WTC11 (cell line): ENCODE measurements at regions not wholly inside any gene's neighbourhood (a gene's known extent, or its start where the extent isn't known, plus 50 kb on each side); places are given as distances from the start of the nearest gene placed in this dataset.

Source experiments
- ATAC-seq: fragments of 200-7000 bp; cut with Tn5 transposase; 2 replicates; pipeline ENCODE4 v1.10.0; 2021; ENCODE audit warnings: mild to moderate bottlenecking, moderate library complexity
- CTCF ChIA-PET: fragments of 300-600 bp; sonication (Branson Sonifier 250); formaldehyde crosslinking; loops from one replicate; lab custom pipeline; 2021; ENCODE audit warnings: antibody characterized with exemption; lab: Charles Lee
- POLR2A ChIA-PET: fragments of 350-600 bp; sonication (Branson Sonifier 250); formaldehyde crosslinking; loops from one replicate; lab custom pipeline; 2021; ENCODE audit warnings: antibody characterized with exemption; lab: Charles Lee
- DNase-seq: peaks from one replicate; pipeline ENCODE4 v3.0.0; 2021; ENCODE audit warnings: low spot score
- H3K27ac Mint-ChIP-seq: 2 replicates; pipeline ENCODE4 v1.8.0; 2021; ENCODE audit warnings: mixed read lengths
- H3K27me3 Mint-ChIP-seq: 2 replicates; pipeline ENCODE4 v1.8.0; 2021; ENCODE audit warnings: low read depth, mild to moderate bottlenecking, moderate library complexity, mixed read lengths
- H3K36me3 Mint-ChIP-seq: 2 replicates; pipeline ENCODE4 v1.8.0; 2021; ENCODE audit warnings: mixed read lengths
- H3K4me1 Mint-ChIP-seq: 2 replicates; pipeline ENCODE4 v1.8.0; 2022; ENCODE audit warnings: mixed read lengths
- H3K4me3 Mint-ChIP-seq: 2 replicates; pipeline ENCODE4 v1.8.0; 2021; ENCODE audit warnings: mild to moderate bottlenecking, moderate library complexity, mixed read lengths
- H3K9me3 Mint-ChIP-seq: 2 replicates; pipeline ENCODE4 v1.8.0; 2021; ENCODE audit warnings: mixed read lengths
- ATF1 ChIP-seq: sonication (generic); formaldehyde crosslinking; IDR thresholded peaks from 2 replicates; pipeline ENCODE4 v1.8.1; 2023; ENCODE audit warnings: mild to moderate bottlenecking, moderate library complexity, missing genetic modification reagents
- CREM ChIP-seq: sonication (generic); formaldehyde crosslinking; IDR thresholded peaks from 2 replicates; pipeline ENCODE4 v1.8.1; 2022; ENCODE audit warnings: mild to moderate bottlenecking, missing genetic modification reagents, moderate library complexity
- GTF2I ChIP-seq: fragments of 250-450 bp; sonication (Bioruptor Pico); conservative IDR thresholded peaks from 2 replicates; pipeline ENCODE4 v1.4.0; 2021; ENCODE audit warnings: mild to moderate bottlenecking
- IRF2 ChIP-seq: sonication (generic); formaldehyde crosslinking; IDR thresholded peaks from 2 replicates; pipeline ENCODE4 v1.8.0; 2022; ENCODE audit warnings: low read depth, missing genetic modification reagents, borderline replicate concordance
- MXD4 ChIP-seq: fragments of 250-450 bp; sonication (Bioruptor Pico); IDR thresholded peaks from 2 replicates; pipeline ENCODE4 v1.8.0; 2021; ENCODE audit warnings: mild to moderate bottlenecking, moderate library complexity, borderline replicate concordance
- NFATC4 ChIP-seq: fragments of 250-450 bp; sonication (Bioruptor Pico); IDR thresholded peaks from 2 replicates; pipeline ENCODE4 v1.9.0; 2021; ENCODE audit warnings: mild to moderate bottlenecking
- NFE2L1 ChIP-seq: sonication (generic); formaldehyde crosslinking; IDR thresholded peaks from 2 replicates; pipeline ENCODE4 v1.8.1; 2023; ENCODE audit warnings: missing genetic modification reagents
- NFYB ChIP-seq: sonication (generic); formaldehyde crosslinking; conservative IDR thresholded peaks from 2 replicates; pipeline ENCODE4 v1.8.0; 2022; ENCODE audit warnings: low read depth, missing genetic modification reagents
- NR3C1 ChIP-seq: sonication (generic); formaldehyde crosslinking; conservative IDR thresholded peaks from 2 replicates; pipeline ENCODE4 v1.8.1; 2023; ENCODE audit warnings: low read depth, mild to moderate bottlenecking, missing genetic modification reagents
- RORB ChIP-seq: fragments of 250-450 bp; sonication (Bioruptor Pico); IDR thresholded peaks from 2 replicates; pipeline ENCODE4 v1.9.0; 2021; ENCODE audit warnings: mild to moderate bottlenecking
- TEAD1 ChIP-seq: sonication (generic); formaldehyde crosslinking; IDR thresholded peaks from 2 replicates; pipeline ENCODE4 v1.8.0; 2022; ENCODE audit warnings: mild to moderate bottlenecking, missing genetic modification reagents
- TP53 ChIP-seq: sonication (generic); formaldehyde crosslinking; IDR thresholded peaks from 2 replicates; pipeline ENCODE4 v1.8.1; 2023; ENCODE audit warnings: mild to moderate bottlenecking, missing genetic modification reagents
- ZNF121 ChIP-seq: sonication (generic); formaldehyde crosslinking; IDR thresholded peaks from 2 replicates; pipeline ENCODE4 v1.8.0; 2023; ENCODE audit warnings: missing genetic modification reagents
- ZNF219 ChIP-seq: sonication (generic); formaldehyde crosslinking; IDR thresholded peaks from 2 replicates; pipeline ENCODE4 v1.8.0; 2023; ENCODE audit warnings: missing genetic modification reagents, mild to moderate bottlenecking, borderline replicate concordance
- ZNF263 ChIP-seq: sonication (generic); formaldehyde crosslinking; IDR thresholded peaks from 2 replicates; pipeline ENCODE4 v1.8.1; 2022; ENCODE audit warnings: low read depth, mild to moderate bottlenecking, moderate library complexity, missing genetic modification reagents
- ZNF317 ChIP-seq: sonication (generic); formaldehyde crosslinking; IDR thresholded peaks from 2 replicates; pipeline ENCODE4 v1.8.1; 2023; ENCODE audit warnings: low read depth, mild to moderate bottlenecking, moderate library complexity, missing genetic modification reagents, borderline replicate concordance
- ZNF423 ChIP-seq: fragments of 250-450 bp; sonication (Bioruptor Pico); IDR thresholded peaks from 2 replicates; pipeline ENCODE4 v2.1.2; 2022; ENCODE audit warnings: mild to moderate bottlenecking, moderate library complexity
- TF ChIP-seq, protein P1 (sequence below): sonication (generic); formaldehyde crosslinking; IDR thresholded peaks from 2 replicates; pipeline ENCODE4 v1.8.0; 2023; ENCODE audit warnings: mild to moderate bottlenecking, missing genetic modification reagents
- TF ChIP-seq, protein P2 (sequence below): fragments of 250-450 bp; sonication (Bioruptor Pico); IDR thresholded peaks from 2 replicates; pipeline ENCODE4 v1.8.0; 2021; ENCODE audit warnings: mild to moderate bottlenecking
- TF ChIP-seq, protein P3 (sequence below): fragments of 250-450 bp; sonication (Bioruptor Pico); IDR thresholded peaks from 2 replicates; pipeline ENCODE4 v2.1.2; 2022; ENCODE audit warnings: mild to moderate bottlenecking, moderate library complexity
- TF ChIP-seq, protein P4 (sequence below): sonication (generic); formaldehyde crosslinking; conservative IDR thresholded peaks from 2 replicates; pipeline ENCODE4 v1.8.1; 2022; ENCODE audit warnings: mild to moderate bottlenecking, missing genetic modification reagents
- TF ChIP-seq, protein P5 (sequence below): sonication (generic); formaldehyde crosslinking; IDR thresholded peaks from 2 replicates; pipeline ENCODE4 v1.8.0; 2023; ENCODE audit warnings: missing genetic modification reagents
- TF ChIP-seq, protein P6 (sequence below): fragments of 250-450 bp; sonication (Bioruptor Pico); IDR thresholded peaks from 2 replicates; pipeline ENCODE4 v1.9.0; 2021; ENCODE audit warnings: mild to moderate bottlenecking
- TF ChIP-seq, protein P7 (sequence below): sonication (generic); formaldehyde crosslinking; IDR thresholded peaks from 2 replicates; pipeline ENCODE4 v1.8.0; 2022; ENCODE audit warnings: mild to moderate bottlenecking, missing genetic modification reagents
- TF ChIP-seq, protein P8 (sequence below): sonication (generic); formaldehyde crosslinking; IDR thresholded peaks from 2 replicates; pipeline ENCODE4 v1.8.1; 2023; ENCODE audit warnings: mild to moderate bottlenecking, missing genetic modification reagents

DNA sequence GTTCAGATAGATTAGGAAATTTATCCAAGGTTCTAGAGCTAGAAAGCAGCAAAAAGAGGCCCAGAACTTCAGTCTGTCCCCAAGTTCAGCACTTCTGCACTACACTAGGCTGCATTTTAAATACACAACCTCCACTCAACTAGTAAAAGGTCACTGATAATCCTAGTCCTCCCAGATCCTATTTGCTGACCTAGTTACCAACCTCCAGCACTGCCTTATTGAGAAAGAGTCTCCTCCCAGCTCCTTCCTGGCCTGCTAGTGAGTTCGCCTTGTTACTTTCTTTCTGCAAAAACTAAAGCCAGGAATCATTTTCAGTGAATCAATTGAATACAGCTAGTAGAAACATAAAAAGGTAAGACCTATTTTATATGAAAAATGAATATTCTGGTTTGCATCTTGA, 84.1 kb upstream of the ZNF800 start:
- no peaks in the 10 kb centered on the region for H3K36me3 Mint-ChIP-seq
- ChIA-PET CTCF (interaction anchor here (1.9 kb wide), 1 partner anchor 30 kb away, joined by 7 read pairs; no protein-coding TSS in a partner anchor), POLR2A (no interaction called here)
- no peak for ATAC-seq
- no peak overlapping the region for H3K4me3 Mint-ChIP-seq
- peaks cover 19% of the 10 kb centered on the region for H3K4me1 Mint-ChIP-seq
- H3K27ac Mint-ChIP-seq: no peak overlapping the region
- TF ChIP-seq ZNF121 (CRISPR knock-in tag): no peak
- TF ChIP-seq TP53 (CRISPR knock-in tag): no peak
- TF ChIP-seq, protein P1, sequence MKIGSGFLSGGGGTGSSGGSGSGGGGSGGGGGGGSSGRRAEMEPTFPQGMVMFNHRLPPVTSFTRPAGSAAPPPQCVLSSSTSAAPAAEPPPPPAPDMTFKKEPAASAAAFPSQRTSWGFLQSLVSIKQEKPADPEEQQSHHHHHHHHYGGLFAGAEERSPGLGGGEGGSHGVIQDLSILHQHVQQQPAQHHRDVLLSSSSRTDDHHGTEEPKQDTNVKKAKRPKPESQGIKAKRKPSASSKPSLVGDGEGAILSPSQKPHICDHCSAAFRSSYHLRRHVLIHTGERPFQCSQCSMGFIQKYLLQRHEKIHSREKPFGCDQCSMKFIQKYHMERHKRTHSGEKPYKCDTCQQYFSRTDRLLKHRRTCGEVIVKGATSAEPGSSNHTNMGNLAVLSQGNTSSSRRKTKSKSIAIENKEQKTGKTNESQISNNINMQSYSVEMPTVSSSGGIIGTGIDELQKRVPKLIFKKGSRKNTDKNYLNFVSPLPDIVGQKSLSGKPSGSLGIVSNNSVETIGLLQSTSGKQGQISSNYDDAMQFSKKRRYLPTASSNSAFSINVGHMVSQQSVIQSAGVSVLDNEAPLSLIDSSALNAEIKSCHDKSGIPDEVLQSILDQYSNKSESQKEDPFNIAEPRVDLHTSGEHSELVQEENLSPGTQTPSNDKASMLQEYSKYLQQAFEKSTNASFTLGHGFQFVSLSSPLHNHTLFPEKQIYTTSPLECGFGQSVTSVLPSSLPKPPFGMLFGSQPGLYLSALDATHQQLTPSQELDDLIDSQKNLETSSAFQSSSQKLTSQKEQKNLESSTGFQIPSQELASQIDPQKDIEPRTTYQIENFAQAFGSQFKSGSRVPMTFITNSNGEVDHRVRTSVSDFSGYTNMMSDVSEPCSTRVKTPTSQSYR: no peak
- TF ChIP-seq ATF1 (CRISPR knock-in tag): no peak
- TF ChIP-seq, protein P2, sequence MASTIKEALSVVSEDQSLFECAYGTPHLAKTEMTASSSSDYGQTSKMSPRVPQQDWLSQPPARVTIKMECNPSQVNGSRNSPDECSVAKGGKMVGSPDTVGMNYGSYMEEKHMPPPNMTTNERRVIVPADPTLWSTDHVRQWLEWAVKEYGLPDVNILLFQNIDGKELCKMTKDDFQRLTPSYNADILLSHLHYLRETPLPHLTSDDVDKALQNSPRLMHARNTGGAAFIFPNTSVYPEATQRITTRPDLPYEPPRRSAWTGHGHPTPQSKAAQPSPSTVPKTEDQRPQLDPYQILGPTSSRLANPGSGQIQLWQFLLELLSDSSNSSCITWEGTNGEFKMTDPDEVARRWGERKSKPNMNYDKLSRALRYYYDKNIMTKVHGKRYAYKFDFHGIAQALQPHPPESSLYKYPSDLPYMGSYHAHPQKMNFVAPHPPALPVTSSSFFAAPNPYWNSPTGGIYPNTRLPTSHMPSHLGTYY (CRISPR knock-in tag): no peak
- TF ChIP-seq ZNF263 (CRISPR knock-in tag): no peak
- TF ChIP-seq ZNF219 (CRISPR knock-in tag): no peak
- TF ChIP-seq IRF2: no peak
- TF ChIP-seq ZNF317 (CRISPR knock-in tag): no peak
- TF ChIP-seq, all 79 proteins: peak for 0
- Mint-ChIP-seq H3K27me3 (peaks cover 26% of the 10 kb centered on the region), H3K9me3 (no peaks in the 10 kb centered on the region)
- no peak for DNase-seq

DNA sequence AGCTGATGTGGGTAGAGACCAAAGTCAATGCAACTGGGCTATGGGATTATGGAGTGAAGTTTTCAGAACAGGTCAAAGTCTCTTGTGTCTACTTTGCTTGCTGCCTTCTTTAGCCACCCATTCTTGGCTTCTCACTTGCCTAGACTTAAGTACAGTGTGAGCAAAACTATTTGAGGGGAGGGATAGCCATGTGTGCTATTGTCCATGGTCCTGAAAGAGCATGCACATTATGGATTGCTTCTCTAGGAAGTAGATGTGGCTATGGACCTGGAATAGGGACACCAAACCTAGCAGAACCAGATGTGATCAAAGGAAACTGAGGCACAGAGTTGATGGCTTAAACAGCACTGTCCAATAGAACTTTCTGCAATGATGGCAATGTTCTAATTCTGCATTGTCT, 81.9 kb upstream of the ZNF800 start:
- no peak for ATAC-seq
- no peak overlapping the region for H3K4me3 Mint-ChIP-seq
- CTCF ChIA-PET: interaction anchor here (0.6 to 1.1 kb wide), 2 partner anchors 27 to 30 kb away, joined by 3 read pairs; no protein-coding TSS in a partner anchor
- no peaks in the 10 kb centered on the region for H3K36me3 Mint-ChIP-seq
- TF ChIP-seq GTF2I (CRISPR knock-in tag) (no peak), NFATC4 (no peak), TEAD1 (no peak), MXD4 (CRISPR knock-in tag) (no peak), NFE2L1 (no peak), CREM (no peak)
- TF ChIP-seq, protein P3, sequence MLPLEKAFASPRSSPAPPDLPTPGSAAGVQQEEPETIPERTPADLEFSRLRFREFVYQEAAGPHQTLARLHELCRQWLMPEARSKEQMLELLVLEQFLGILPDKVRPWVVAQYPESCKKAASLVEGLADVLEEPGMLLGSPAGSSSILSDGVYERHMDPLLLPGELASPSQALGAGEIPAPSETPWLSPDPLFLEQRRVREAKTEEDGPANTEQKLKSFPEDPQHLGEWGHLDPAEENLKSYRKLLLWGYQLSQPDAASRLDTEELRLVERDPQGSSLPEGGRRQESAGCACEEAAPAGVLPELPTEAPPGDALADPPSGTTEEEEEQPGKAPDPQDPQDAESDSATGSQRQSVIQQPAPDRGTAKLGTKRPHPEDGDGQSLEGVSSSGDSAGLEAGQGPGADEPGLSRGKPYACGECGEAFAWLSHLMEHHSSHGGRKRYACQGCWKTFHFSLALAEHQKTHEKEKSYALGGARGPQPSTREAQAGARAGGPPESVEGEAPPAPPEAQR (CRISPR knock-in tag): no peak
- TF ChIP-seq, protein P4, sequence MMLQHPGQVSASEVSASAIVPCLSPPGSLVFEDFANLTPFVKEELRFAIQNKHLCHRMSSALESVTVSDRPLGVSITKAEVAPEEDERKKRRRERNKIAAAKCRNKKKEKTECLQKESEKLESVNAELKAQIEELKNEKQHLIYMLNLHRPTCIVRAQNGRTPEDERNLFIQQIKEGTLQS (CRISPR knock-in tag): no peak
- TF ChIP-seq, protein P5, sequence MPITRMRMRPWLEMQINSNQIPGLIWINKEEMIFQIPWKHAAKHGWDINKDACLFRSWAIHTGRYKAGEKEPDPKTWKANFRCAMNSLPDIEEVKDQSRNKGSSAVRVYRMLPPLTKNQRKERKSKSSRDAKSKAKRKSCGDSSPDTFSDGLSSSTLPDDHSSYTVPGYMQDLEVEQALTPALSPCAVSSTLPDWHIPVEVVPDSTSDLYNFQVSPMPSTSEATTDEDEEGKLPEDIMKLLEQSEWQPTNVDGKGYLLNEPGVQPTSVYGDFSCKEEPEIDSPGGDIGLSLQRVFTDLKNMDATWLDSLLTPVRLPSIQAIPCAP: no peak
- peaks cover 19% of the 10 kb centered on the region for H3K4me1 Mint-ChIP-seq
- DNase-seq: no peak
- no peaks in the 10 kb centered on the region for H3K9me3 Mint-ChIP-seq
- no peak overlapping the region for H3K27ac Mint-ChIP-seq
- H3K27me3 Mint-ChIP-seq: peaks cover 22% of the 10 kb centered on the region
- POLR2A ChIA-PET: no interaction called here

DNA sequence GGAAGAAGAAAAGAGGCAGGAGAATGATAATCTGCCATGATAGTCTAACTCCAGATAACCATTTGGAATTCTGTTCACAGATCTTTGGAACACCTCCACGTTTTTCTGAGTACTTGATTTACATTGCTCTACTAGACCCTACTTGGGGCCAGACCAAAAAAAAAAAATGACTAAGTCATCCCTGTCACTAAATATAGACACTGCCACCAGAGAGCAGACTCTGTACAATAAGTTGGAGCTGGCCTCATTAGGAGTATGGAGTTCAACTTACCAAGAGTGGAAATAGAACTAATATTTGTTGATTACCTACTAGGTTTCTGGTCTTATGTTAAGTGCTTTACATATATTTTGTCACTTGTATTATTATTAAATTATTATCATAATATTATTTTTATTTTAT, 80.9 kb upstream of the ZNF800 start:
- Mint-ChIP-seq H3K27ac (no peak overlapping the region), H3K36me3 (no peaks in the 10 kb centered on the region), H3K4me1 (peaks cover 18% of the 10 kb centered on the region), H3K27me3 (peaks cover 17% of the 10 kb centered on the region), H3K9me3 (no peaks in the 10 kb centered on the region), H3K4me3 (no peak overlapping the region)
- POLR2A ChIA-PET: no interaction called here
- ATAC-seq: no peak
- CTCF ChIA-PET: interaction anchor here (0.6 kb wide), 1 partner anchor 15 kb away, joined by 3 read pairs; no protein-coding TSS in a partner anchor
- no peak for DNase-seq
- TF ChIP-seq TEAD1: no peak
- no peak for TF ChIP-seq NFYB (CRISPR knock-in tag)
- TF ChIP-seq ZNF121 (CRISPR knock-in tag): no peak
- no peak for TF ChIP-seq RORB (CRISPR knock-in tag)
- no peak for TF ChIP-seq NR3C1 (CRISPR knock-in tag)
- TF ChIP-seq, protein P6, sequence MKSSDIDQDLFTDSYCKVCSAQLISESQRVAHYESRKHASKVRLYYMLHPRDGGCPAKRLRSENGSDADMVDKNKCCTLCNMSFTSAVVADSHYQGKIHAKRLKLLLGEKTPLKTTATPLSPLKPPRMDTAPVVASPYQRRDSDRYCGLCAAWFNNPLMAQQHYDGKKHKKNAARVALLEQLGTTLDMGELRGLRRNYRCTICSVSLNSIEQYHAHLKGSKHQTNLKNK (CRISPR knock-in tag): no peak
- TF ChIP-seq, protein P7, sequence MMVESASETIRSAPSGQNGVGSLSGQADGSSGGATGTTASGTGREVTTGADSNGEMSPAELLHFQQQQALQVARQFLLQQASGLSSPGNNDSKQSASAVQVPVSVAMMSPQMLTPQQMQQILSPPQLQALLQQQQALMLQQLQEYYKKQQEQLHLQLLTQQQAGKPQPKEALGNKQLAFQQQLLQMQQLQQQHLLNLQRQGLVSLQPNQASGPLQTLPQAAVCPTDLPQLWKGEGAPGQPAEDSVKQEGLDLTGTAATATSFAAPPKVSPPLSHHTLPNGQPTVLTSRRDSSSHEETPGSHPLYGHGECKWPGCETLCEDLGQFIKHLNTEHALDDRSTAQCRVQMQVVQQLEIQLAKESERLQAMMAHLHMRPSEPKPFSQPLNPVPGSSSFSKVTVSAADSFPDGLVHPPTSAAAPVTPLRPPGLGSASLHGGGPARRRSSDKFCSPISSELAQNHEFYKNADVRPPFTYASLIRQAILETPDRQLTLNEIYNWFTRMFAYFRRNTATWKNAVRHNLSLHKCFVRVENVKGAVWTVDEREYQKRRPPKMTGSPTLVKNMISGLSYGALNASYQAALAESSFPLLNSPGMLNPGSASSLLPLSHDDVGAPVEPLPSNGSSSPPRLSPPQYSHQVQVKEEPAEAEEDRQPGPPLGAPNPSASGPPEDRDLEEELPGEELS: no peak
- TF ChIP-seq, protein P8, sequence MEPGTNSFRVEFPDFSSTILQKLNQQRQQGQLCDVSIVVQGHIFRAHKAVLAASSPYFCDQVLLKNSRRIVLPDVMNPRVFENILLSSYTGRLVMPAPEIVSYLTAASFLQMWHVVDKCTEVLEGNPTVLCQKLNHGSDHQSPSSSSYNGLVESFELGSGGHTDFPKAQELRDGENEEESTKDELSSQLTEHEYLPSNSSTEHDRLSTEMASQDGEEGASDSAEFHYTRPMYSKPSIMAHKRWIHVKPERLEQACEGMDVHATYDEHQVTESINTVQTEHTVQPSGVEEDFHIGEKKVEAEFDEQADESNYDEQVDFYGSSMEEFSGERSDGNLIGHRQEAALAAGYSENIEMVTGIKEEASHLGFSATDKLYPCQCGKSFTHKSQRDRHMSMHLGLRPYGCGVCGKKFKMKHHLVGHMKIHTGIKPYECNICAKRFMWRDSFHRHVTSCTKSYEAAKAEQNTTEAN (CRISPR knock-in tag): no peak
- no peak for TF ChIP-seq ZNF423 (CRISPR knock-in tag)
